Neural progenitor cell (in vitro differentiated cells): ENCODE measurements at regions not wholly inside any gene's neighbourhood (a gene's known extent, or its start where the extent isn't known, plus 50 kb on each side); places are given as distances from the start of the nearest gene placed in this dataset.

Source experiments
- DNase-seq: peaks from one replicate; pipeline ENCODE4 v3.0.0-alpha.2; 2016; ENCODE audit warnings: low spot score
- H2AFZ ChIP-seq: fragments of 200-600 bp; sonication (generic); replicated peaks from 2 replicates; pipeline ENCODE4 v1.6.1; 2016; ENCODE audit warnings: antibody characterized with exemption
- H3F3A ChIP-seq: fragments of 200-600 bp; sonication (generic); 2 replicates; pipeline ENCODE4 v1.6.1; 2016; ENCODE audit warnings: antibody characterized with exemption, low read depth
- H3K27ac ChIP-seq: fragments of 200-600 bp; sonication (generic); 2 replicates; pipeline ENCODE4 v1.5.1; 2016; ENCODE audit warnings: mild to moderate bottlenecking
- H3K27me3 ChIP-seq: fragments of 200-600 bp; sonication (generic); 2 replicates; pipeline ENCODE4 v1.6.1; 2016; ENCODE audit warnings: mild to moderate bottlenecking, moderate library complexity
- H3K36me3 ChIP-seq: fragments of 200-600 bp; sonication (generic); 2 replicates; pipeline ENCODE4 v1.5.1; 2016
- H3K4me1 ChIP-seq: fragments of 200-600 bp; sonication (generic); 2 replicates; pipeline ENCODE4 v1.6.1; 2016; ENCODE audit warnings: mixed run types
- H3K4me2 ChIP-seq: fragments of 200-600 bp; sonication (generic); 2 replicates; pipeline ENCODE4 v1.6.1; 2016
- H3K4me3 ChIP-seq: fragments of 200-600 bp; sonication (generic); 2 replicates; pipeline ENCODE4 v1.5.1; 2016
- H3K79me2 ChIP-seq: fragments of 200-600 bp; sonication (generic); 2 replicates; pipeline ENCODE4 v1.6.1; 2016; ENCODE audit warnings: low read depth
- H3K9ac ChIP-seq: fragments of 200-600 bp; sonication (generic); 2 replicates; pipeline ENCODE4 v1.6.1; 2016
- H3K9me3 ChIP-seq: fragments of 200-600 bp; sonication (generic); 2 replicates; pipeline ENCODE4 v1.5.1; 2016; ENCODE audit warnings: low read depth
- H4K20me1 ChIP-seq: fragments of 200-600 bp; sonication (generic); 2 replicates; pipeline ENCODE4 v1.6.1; 2016; ENCODE audit warnings: low read depth
- H3K27ac Mint-ChIP-seq: 3 replicates; pipeline ENCODE4 v1.8.0; 2021; ENCODE audit warnings: mixed read lengths
- H3K27me3 Mint-ChIP-seq: 2 replicates; pipeline ENCODE4 v1.8.0; 2022; ENCODE audit warnings: low read depth, mild to moderate bottlenecking, inconsistent platforms, moderate library complexity, mixed read lengths; ENCODE audit not compliant: insufficient read depth
- H3K36me3 Mint-ChIP-seq: 3 replicates; pipeline ENCODE4 v1.8.0; 2021; ENCODE audit warnings: mixed read lengths
- H3K4me1 Mint-ChIP-seq: 3 replicates; pipeline ENCODE4 v1.8.0; 2021; ENCODE audit warnings: mixed read lengths
- H3K4me3 Mint-ChIP-seq: 3 replicates; pipeline ENCODE4 v1.8.0; 2021; ENCODE audit warnings: mild to moderate bottlenecking, moderate library complexity, mixed read lengths
- H3K9me3 Mint-ChIP-seq: 3 replicates; pipeline ENCODE4 v1.8.0; 2020; ENCODE audit warnings: mixed read lengths
- CTCF ChIP-seq: fragments of 200-600 bp; sonication (generic); IDR thresholded peaks from 2 replicates; pipeline ENCODE4 v1.5.1; 2017; ENCODE audit warnings: antibody characterized with exemption, mild to moderate bottlenecking
- EZH2 ChIP-seq: fragments of 200-600 bp; sonication (generic); IDR thresholded peaks from 2 replicates; pipeline ENCODE4 v1.6.1; 2017; ENCODE audit warnings: antibody characterized with exemption, mild to moderate bottlenecking, moderate library complexity
- EZH2phosphoT487 ChIP-seq: fragments of 200-600 bp; sonication (generic); IDR thresholded peaks from 2 replicates; pipeline ENCODE4 v1.6.1; 2017; ENCODE audit warnings: antibody characterized with exemption

GRCh38 chr3:115381931-115382330 lies 234.8 kb upstream of the ZBTB20 start:
- Histone ChIP-seq H3K4me1 (peaks cover 14% of the 10 kb centered on the region), H3K9me3 (no peaks in the 10 kb centered on the region), H3K27me3 (no peaks in the 10 kb centered on the region), H4K20me1 (no peaks in the 10 kb centered on the region), H3K79me2 (no peaks in the 10 kb centered on the region), H3K36me3 (no peaks in the 10 kb centered on the region), H3K27ac (no peak overlapping the region), H2AFZ (no peak overlapping the region), H3K9ac (no peak overlapping the region), H3K4me3 (no peak overlapping the region), H3F3A (peaks cover 10% of the 10 kb centered on the region), H3K4me2 (no peak overlapping the region)
- H3K4me3 Mint-ChIP-seq = no peak overlapping the region
- H3K36me3 Mint-ChIP-seq = no peaks in the 10 kb centered on the region
- no peak for TF ChIP-seq EZH2
- no peak for TF ChIP-seq CTCF
- TF ChIP-seq EZH2phosphoT487 = no peak
- H3K4me1 Mint-ChIP-seq = peaks cover 11% of the 10 kb centered on the region
- H3K27me3 Mint-ChIP-seq = no peaks in the 10 kb centered on the region
- H3K27ac Mint-ChIP-seq = no peak overlapping the region
- DNase-seq = no peak
- H3K9me3 Mint-ChIP-seq = peaks cover 2% of the 10 kb centered on the region

GRCh38 chr3:115384381-115384780 lies 237.3 kb upstream of the ZBTB20 start:
- no peak overlapping the region for H3K9ac ChIP-seq
- peaks cover 10% of the 10 kb centered on the region for H3F3A ChIP-seq
- no peak overlapping the region for H2AFZ ChIP-seq
- no peaks in the 10 kb centered on the region for H3K79me2 ChIP-seq
- no peak overlapping the region for H3K27ac Mint-ChIP-seq
- H3K9me3 ChIP-seq = no peaks in the 10 kb centered on the region
- H3K4me3 Mint-ChIP-seq = no peak overlapping the region
- no peaks in the 10 kb centered on the region for H3K27me3 ChIP-seq
- peaks cover 14% of the 10 kb centered on the region for H3K4me1 ChIP-seq
- H3K36me3 ChIP-seq = no peaks in the 10 kb centered on the region
- H3K4me3 ChIP-seq = no peak overlapping the region
- no peak overlapping the region for H3K4me2 ChIP-seq
- H3K4me1 Mint-ChIP-seq = peaks cover 19% of the 10 kb centered on the region
- no peak for TF ChIP-seq EZH2
- TF ChIP-seq EZH2phosphoT487 = no peak
- TF ChIP-seq CTCF = no peak
- no peaks in the 10 kb centered on the region for H3K9me3 Mint-ChIP-seq
- no peaks in the 10 kb centered on the region for H4K20me1 ChIP-seq
- H3K36me3 Mint-ChIP-seq = no peaks in the 10 kb centered on the region
- DNase-seq = no peak
- no peak overlapping the region for H3K27ac ChIP-seq
- no peaks in the 10 kb centered on the region for H3K27me3 Mint-ChIP-seq

GRCh38 chr3:115385774-115386730 lies 237.3 kb upstream of the GAP43 start:
- H3K79me2 ChIP-seq = no peaks in the 10 kb centered on the region
- TF ChIP-seq EZH2phosphoT487 (no peak), CTCF (no peak), EZH2 (no peak)
- peaks cover 14% of the 10 kb centered on the region for H3K4me1 ChIP-seq
- Mint-ChIP-seq H3K9me3 (no peaks in the 10 kb centered on the region), H3K4me1 (peaks cover 30% of the 10 kb centered on the region), H3K4me3 (no peak overlapping the region), H3K27ac (no peak overlapping the region), H3K36me3 (no peaks in the 10 kb centered on the region), H3K27me3 (no peaks in the 10 kb centered on the region)
- H4K20me1 ChIP-seq = no peaks in the 10 kb centered on the region
- no peaks in the 10 kb centered on the region for H3K36me3 ChIP-seq
- H3K27ac ChIP-seq = no peak overlapping the region
- H3K4me3 ChIP-seq = no peak overlapping the region
- H3K4me2 ChIP-seq = no peak overlapping the region
- no peak overlapping the region for H3K9ac ChIP-seq
- no peaks in the 10 kb centered on the region for H3K27me3 ChIP-seq
- no peak overlapping the region for H2AFZ ChIP-seq
- DNase-seq = peak; percentile 15
- H3F3A ChIP-seq = peaks cover 10% of the 10 kb centered on the region
- H3K9me3 ChIP-seq = no peaks in the 10 kb centered on the region
